ENCODE measurements at regions not wholly inside any gene's neighbourhood (a gene's known extent, or its start where the extent isn't known, plus 50 kb on each side); places are given as distances from the start of the nearest gene placed in this dataset.

GRCh38 chr16:65280845-65281512, 159.1 kb upstream of the CDH11 start:
- peaks cover 4% of the 10 kb centered on the region for H3K27me3 Mint-ChIP-seq (ENCODE audit: low read depth, unreplicated experiment)
- Histone ChIP-seq H3K9me3 (ENCODE audit: insufficient read depth, low read depth, low read length) (no peaks in the 10 kb centered on the region), H2AFZ (ENCODE audit: low read depth, low read length) (no peak overlapping the region), H3K4me2 (ENCODE audit: low read length) (no peak overlapping the region), H3K79me2 (ENCODE audit: insufficient read depth, low read length) (no peaks in the 10 kb centered on the region), H4K20me1 (ENCODE audit: insufficient read depth, low read length) (no peaks in the 10 kb centered on the region), H3K36me3 (ENCODE audit: insufficient read depth, low read length) (no peaks in the 10 kb centered on the region), H3K27ac (ENCODE audit: low read depth, low read length) (no peak overlapping the region), H3K4me3 (ENCODE audit: insufficient read depth, low read depth, low read length) (no peak overlapping the region), H3K27me3 (ENCODE audit: insufficient read depth, low read length) (no peaks in the 10 kb centered on the region), H3K9ac (ENCODE audit: low read length) (no peak overlapping the region), H3K4me1 (ENCODE audit: insufficient read depth, low read length) (peaks cover 6% of the 10 kb centered on the region)
- H3K27ac Mint-ChIP-seq (ENCODE audit: unreplicated experiment): no peak overlapping the region
- H3K4me3 Mint-ChIP-seq (ENCODE audit: unreplicated experiment): no peak overlapping the region
- H3K9me3 Mint-ChIP-seq (ENCODE audit: unreplicated experiment): no peaks in the 10 kb centered on the region
- no peak for TF ChIP-seq EZH2 (IDR thresholded peaks at IDR 0.05; ENCODE audit: insufficient read depth, low read length)
- TF ChIP-seq CTCF (IDR thresholded peaks at IDR 0.05; ENCODE audit: insufficient read depth, low read depth, low read length): no peak
- H3K4me1 Mint-ChIP-seq (ENCODE audit: low read depth, unreplicated experiment): peaks cover 28% of the 10 kb centered on the region
- no peak for DNase-seq (ENCODE audit: low read depth)
- H3K36me3 Mint-ChIP-seq (ENCODE audit: low read depth, unreplicated experiment): peaks cover 1% of the 10 kb centered on the region
- no peak for FAIRE-seq

GRCh38 chr16:65279576-65279975, 157.7 kb upstream of the CDH11 start:
- H3K4me1 Mint-ChIP-seq (ENCODE audit: low read depth, unreplicated experiment): peaks cover 16% of the 10 kb centered on the region
- FAIRE-seq (no peak), DNase-seq (ENCODE audit: low read depth) (no peak)
- H3K4me3 Mint-ChIP-seq (ENCODE audit: unreplicated experiment): no peak overlapping the region
- H3K79me2 ChIP-seq (ENCODE audit: insufficient read depth, low read length): no peaks in the 10 kb centered on the region
- H3K27ac ChIP-seq (ENCODE audit: low read depth, low read length): no peak overlapping the region
- no peak overlapping the region for H3K4me3 ChIP-seq (ENCODE audit: insufficient read depth, low read depth, low read length)
- no peak overlapping the region for H3K4me2 ChIP-seq (ENCODE audit: low read length)
- H3K27me3 ChIP-seq (ENCODE audit: insufficient read depth, low read length): no peaks in the 10 kb centered on the region
- no peaks in the 10 kb centered on the region for H4K20me1 ChIP-seq (ENCODE audit: insufficient read depth, low read length)
- no peaks in the 10 kb centered on the region for H3K36me3 ChIP-seq (ENCODE audit: insufficient read depth, low read length)
- TF ChIP-seq EZH2 (IDR thresholded peaks at IDR 0.05; ENCODE audit: insufficient read depth, low read length) (no peak), CTCF (IDR thresholded peaks at IDR 0.05; ENCODE audit: insufficient read depth, low read depth, low read length) (no peak)
- no peak overlapping the region for H3K27ac Mint-ChIP-seq (ENCODE audit: unreplicated experiment)
- no peaks in the 10 kb centered on the region for H3K4me1 ChIP-seq (ENCODE audit: insufficient read depth, low read length)
- H2AFZ ChIP-seq (ENCODE audit: low read depth, low read length): no peak overlapping the region
- no peaks in the 10 kb centered on the region for H3K9me3 ChIP-seq (ENCODE audit: insufficient read depth, low read depth, low read length)
- no peaks in the 10 kb centered on the region for H3K36me3 Mint-ChIP-seq (ENCODE audit: low read depth, unreplicated experiment)
- no peak overlapping the region for H3K9ac ChIP-seq (ENCODE audit: low read length)
- H3K27me3 Mint-ChIP-seq (ENCODE audit: low read depth, unreplicated experiment): peaks cover 2% of the 10 kb centered on the region
- no peaks in the 10 kb centered on the region for H3K9me3 Mint-ChIP-seq (ENCODE audit: unreplicated experiment)

- Mint-ChIP-seq H3K27ac (ENCODE audit: unreplicated experiment) (no peak overlapping the region), H3K9me3 (ENCODE audit: unreplicated experiment) (no peaks in the 10 kb centered on the region), H3K36me3 (ENCODE audit: low read depth, unreplicated experiment) (no peaks in the 10 kb centered on the region), H3K4me1 (ENCODE audit: low read depth, unreplicated experiment) (peaks cover 9% of the 10 kb centered on the region), H3K27me3 (ENCODE audit: low read depth, unreplicated experiment) (peaks cover 2% of the 10 kb centered on the region), H3K4me3 (ENCODE audit: unreplicated experiment) (no peak overlapping the region)
- no peak for FAIRE-seq
- TF ChIP-seq EZH2 (IDR thresholded peaks at IDR 0.05; ENCODE audit: insufficient read depth, low read length): no peak
- TF ChIP-seq CTCF (IDR thresholded peaks at IDR 0.05; ENCODE audit: insufficient read depth, low read depth, low read length): no peak
- Histone ChIP-seq H3K9ac (ENCODE audit: low read length) (no peak overlapping the region), H3K27me3 (ENCODE audit: insufficient read depth, low read length) (no peaks in the 10 kb centered on the region), H2AFZ (ENCODE audit: low read depth, low read length) (no peak overlapping the region), H3K27ac (ENCODE audit: low read depth, low read length) (no peak overlapping the region), H3K36me3 (ENCODE audit: insufficient read depth, low read length) (no peaks in the 10 kb centered on the region), H3K4me1 (ENCODE audit: insufficient read depth, low read length) (no peaks in the 10 kb centered on the region), H3K4me3 (ENCODE audit: insufficient read depth, low read depth, low read length) (no peak overlapping the region), H3K4me2 (ENCODE audit: low read length) (no peak overlapping the region), H3K79me2 (ENCODE audit: insufficient read depth, low read length) (no peaks in the 10 kb centered on the region), H3K9me3 (ENCODE audit: insufficient read depth, low read depth, low read length) (no peaks in the 10 kb centered on the region), H4K20me1 (ENCODE audit: insufficient read depth, low read length) (no peaks in the 10 kb centered on the region)
- no peak for DNase-seq (ENCODE audit: low read depth)
Observed at GRCh38 chr16:65278874-65279273, 157.0 kb upstream of the CDH11 start.
